ENCODE measurements at regions not wholly inside any gene's neighbourhood (a gene's known extent, or its start where the extent isn't known, plus 50 kb on each side); places are given as distances from the start of the nearest gene placed in this dataset.

- TF ChIP-seq TAF1 (IDR thresholded peaks at IDR 0.05; ENCODE audit: borderline replicate concordance, insufficient read depth, low read length) = no peak
- TF ChIP-seq REST (IDR thresholded peaks at IDR 0.05; ENCODE audit: insufficient read depth in 1 of 2, low read depth in 2 of 2, low read length in 2 of 2) = no peak
Measured at GRCh38 chr6:40791004-40791403, 203.8 kb upstream of the LRFN2 start.

DNA sequence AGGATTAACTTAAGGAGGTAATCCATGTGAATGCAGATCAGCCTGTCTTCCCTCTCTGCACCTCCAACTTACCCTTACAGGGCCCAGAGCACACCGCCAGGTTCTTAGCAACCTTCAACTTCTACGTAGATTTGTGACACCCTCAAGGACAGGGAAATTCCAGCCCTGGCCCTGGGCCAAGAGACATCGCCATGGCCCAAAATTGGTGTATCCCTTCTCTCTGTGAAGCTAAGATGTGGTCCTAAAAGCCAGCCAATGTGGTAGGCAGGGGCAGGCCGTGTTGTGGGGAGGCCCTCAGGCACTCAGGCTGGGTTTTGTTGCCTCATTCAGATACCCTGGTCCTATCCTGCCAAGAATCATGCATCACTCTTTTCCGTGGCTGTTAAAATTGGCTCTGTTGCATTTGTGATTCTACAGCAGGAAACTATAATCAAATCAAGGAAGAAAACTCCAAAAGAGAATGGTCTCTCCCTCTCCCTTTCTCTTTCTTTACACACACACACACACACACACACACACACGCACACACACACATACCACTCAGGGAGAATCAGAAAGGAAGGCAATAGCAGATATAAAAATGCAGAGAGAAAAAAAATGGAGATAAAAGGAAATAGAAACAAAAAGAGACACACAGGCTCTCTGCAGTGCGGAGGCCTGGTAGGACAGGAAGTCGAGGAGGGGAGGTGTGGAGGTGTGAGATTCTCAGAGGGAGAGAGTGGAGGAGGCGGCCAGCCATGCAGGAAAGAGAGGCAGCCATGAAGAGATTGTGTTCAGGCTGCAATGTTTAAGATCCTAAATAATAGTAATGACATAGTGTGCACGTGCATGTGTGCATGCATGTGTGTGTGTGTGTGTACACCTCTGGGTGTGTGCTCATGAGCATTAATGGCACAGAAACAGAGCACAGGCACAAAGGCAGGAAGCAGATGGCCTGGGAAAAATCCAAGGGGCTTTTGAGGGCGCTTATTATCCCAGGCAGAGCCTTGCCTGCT is 201.8 kb upstream of the LRFN2 start:
- no peak for TF ChIP-seq POLR2AphosphoS5 (IDR thresholded peaks at IDR 0.05; ENCODE audit: low read depth, low read length)
- TF ChIP-seq SIN3A (IDR thresholded peaks at IDR 0.05; ENCODE audit: borderline replicate concordance, insufficient read depth, low read length) = no peak
- no peak for TF ChIP-seq REST (IDR thresholded peaks at IDR 0.05; ENCODE audit: insufficient read depth in 1 of 2, low read depth in 2 of 2, low read length in 2 of 2)
- no peak for TF ChIP-seq TAF1 (IDR thresholded peaks at IDR 0.05; ENCODE audit: borderline replicate concordance, insufficient read depth, low read length)
- TF ChIP-seq FOXP2 (optimal IDR thresholded peaks at IDR 0.05; ENCODE audit: borderline replicate concordance, extremely low read depth, extremely low read length, insufficient read depth) = no peak

DNA sequence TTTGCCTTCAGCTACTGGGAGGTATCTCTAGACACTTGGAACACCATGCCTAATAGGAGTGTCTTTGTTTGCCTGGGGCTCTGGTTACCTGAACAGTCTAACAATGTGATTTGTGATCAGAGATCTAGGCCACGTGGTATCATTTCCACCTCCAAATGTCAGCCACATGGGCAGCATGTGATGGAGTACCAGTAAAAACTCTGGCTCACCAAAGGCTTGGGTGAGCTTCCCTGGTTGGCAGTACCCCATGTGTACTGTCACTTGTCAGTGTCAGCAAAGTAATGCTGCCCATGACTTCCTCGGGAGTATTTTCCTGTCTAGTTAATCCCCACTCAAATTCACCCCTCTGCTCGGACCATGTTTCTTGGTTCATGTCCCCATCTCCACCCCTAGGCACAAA is 195.2 kb upstream of the LRFN2 start:
- TF ChIP-seq POLR2AphosphoS5 (IDR thresholded peaks at IDR 0.05; ENCODE audit: low read depth, low read length) = no peak
- TF ChIP-seq TAF1 (IDR thresholded peaks at IDR 0.05; ENCODE audit: borderline replicate concordance, insufficient read depth, low read length) = no peak
- TF ChIP-seq FOXP2 (optimal IDR thresholded peaks at IDR 0.05; ENCODE audit: borderline replicate concordance, extremely low read depth, extremely low read length, insufficient read depth) = no peak
- no peak for TF ChIP-seq SIN3A (IDR thresholded peaks at IDR 0.05; ENCODE audit: borderline replicate concordance, insufficient read depth, low read length)
- TF ChIP-seq REST (IDR thresholded peaks at IDR 0.05; ENCODE audit: insufficient read depth in 1 of 2, low read depth in 2 of 2, low read length in 2 of 2) = no peak

GRCh38 chr6:40780637-40781036 is 193.5 kb upstream of the LRFN2 start:
- TF ChIP-seq TAF1 (IDR thresholded peaks at IDR 0.05; ENCODE audit: borderline replicate concordance, insufficient read depth, low read length) (no peak), REST (IDR thresholded peaks at IDR 0.05; ENCODE audit: insufficient read depth in 1 of 2, low read depth in 2 of 2, low read length in 2 of 2) (no peak), POLR2AphosphoS5 (IDR thresholded peaks at IDR 0.05; ENCODE audit: low read depth, low read length) (no peak), SIN3A (IDR thresholded peaks at IDR 0.05; ENCODE audit: borderline replicate concordance, insufficient read depth, low read length) (no peak), FOXP2 (optimal IDR thresholded peaks at IDR 0.05; ENCODE audit: borderline replicate concordance, extremely low read depth, extremely low read length, insufficient read depth) (no peak)

Data from PFSK-1 (cell line).